ENCODE measurements at regions not wholly inside any gene's neighbourhood (a gene's known extent, or its start where the extent isn't known, plus 50 kb on each side); places are given as distances from the start of the nearest gene placed in this dataset.
"Not testable (repeated sequence)": the region's sequence is repeated elsewhere in the genome, so short reads cannot be mapped to it uniquely, and the experiment has no call there.

GRCh38 chr17:77628035-77628434 lies 330.5 kb upstream of the TNRC6C start:
- no CpG with 5 or more reads among the region's 2 CpGs for WGBS, 2 donors (ENCODE audit: extremely low coverage in 2 of 2, insufficient read length in 2 of 2, insufficient replicate concordance in 1 of 2)
- H2AFZ ChIP-seq (ENCODE audit: low read length): no peak overlapping the region
- no peak overlapping the region for H2BK120ac ChIP-seq (ENCODE audit: low read depth, low read length)
- H2BK5ac ChIP-seq (ENCODE audit: low read length): peak overlapping the region; percentile 8
- H3K27ac ChIP-seq (replicated peaks; ENCODE audit: low read length): no peak overlapping the region
- H3K14ac ChIP-seq (ENCODE audit: low read length): no peak overlapping the region
- no peak for DNase-seq (ENCODE audit: low spot score)
- H3K9me3 ChIP-seq (replicated peaks in 1 of 2; ENCODE audit: control insufficient read depth in 2 of 2, insufficient read depth in 1 of 2, low read depth in 1 of 2, low read length in 2 of 2): no peaks in the 10 kb centered on the region
- H3K4me1 ChIP-seq (ENCODE audit: control insufficient read depth in 2 of 2, insufficient read depth in 1 of 2, low read depth in 1 of 2, low read length in 2 of 2): no peaks in the 10 kb centered on the region
- no peak overlapping the region for H3K4me3 ChIP-seq (ENCODE audit: low read length in 2 of 2)
- no peak overlapping the region for H4K8ac ChIP-seq (ENCODE audit: low read depth, low read length)
- H3K4me2 ChIP-seq (ENCODE audit: insufficient read depth, low read length, poor library complexity, severe bottlenecking): no peak overlapping the region
- H3K18ac ChIP-seq (ENCODE audit: low read length): no peak overlapping the region
- H2AK5ac ChIP-seq (ENCODE audit: low read depth, low read length): no peak overlapping the region
- no peak overlapping the region for H3K9ac ChIP-seq (ENCODE audit: low read depth, low read length, poor library complexity)
- no peaks in the 10 kb centered on the region for H3K79me1 ChIP-seq (ENCODE audit: low read depth, low read length)
- no peak overlapping the region for H2BK15ac ChIP-seq (ENCODE audit: low read length)
- H3K36me3 ChIP-seq (replicated peaks in 1 of 2; ENCODE audit: control insufficient read depth in 2 of 2, insufficient read depth in 2 of 2, low read length in 2 of 2): no peaks in the 10 kb centered on the region
- H3K23ac ChIP-seq (ENCODE audit: low read depth, low read length, poor library complexity): no peak overlapping the region
- H4K91ac ChIP-seq (ENCODE audit: low read depth, low read length, poor library complexity): no peak overlapping the region
- no peak overlapping the region for H2BK12ac ChIP-seq (ENCODE audit: low read length)
- no peaks in the 10 kb centered on the region for H3K27me3 ChIP-seq (ENCODE audit: control insufficient read depth in 3 of 3, insufficient read depth in 3 of 3, low read depth in 1 of 3, low read length in 3 of 3)
- H3K4ac ChIP-seq (ENCODE audit: low read length): no peak overlapping the region

- H3K4me2 ChIP-seq (ENCODE audit: insufficient read depth, low read length, poor library complexity, severe bottlenecking); H3K36me3 ChIP-seq (replicated peaks in 1 of 2; ENCODE audit: control insufficient read depth in 2 of 2, insufficient read depth in 2 of 2, low read length in 2 of 2); H4K91ac ChIP-seq (ENCODE audit: low read depth, low read length, poor library complexity); H2BK5ac ChIP-seq (ENCODE audit: low read length); H3K14ac ChIP-seq (ENCODE audit: low read length); H2AK5ac ChIP-seq (ENCODE audit: low read depth, low read length); H2BK15ac ChIP-seq (ENCODE audit: low read length); H3K27me3 ChIP-seq (ENCODE audit: control insufficient read depth in 3 of 3, insufficient read depth in 3 of 3, low read depth in 1 of 3, low read length in 3 of 3); H3K9ac ChIP-seq (ENCODE audit: low read depth, low read length, poor library complexity); H4K8ac ChIP-seq (ENCODE audit: low read depth, low read length); H3K79me1 ChIP-seq (ENCODE audit: low read depth, low read length); H3K27ac ChIP-seq (replicated peaks; ENCODE audit: low read length); H3K18ac ChIP-seq (ENCODE audit: low read length); DNase-seq (ENCODE audit: low spot score); H3K4me3 ChIP-seq (ENCODE audit: low read length in 2 of 2); H2BK120ac ChIP-seq (ENCODE audit: low read depth, low read length); H3K23ac ChIP-seq (ENCODE audit: low read depth, low read length, poor library complexity); H2BK12ac ChIP-seq (ENCODE audit: low read length); H3K4me1 ChIP-seq (ENCODE audit: control insufficient read depth in 2 of 2, insufficient read depth in 1 of 2, low read depth in 1 of 2, low read length in 2 of 2); H3K4ac ChIP-seq (ENCODE audit: low read length); H3K9me3 ChIP-seq (replicated peaks in 1 of 2; ENCODE audit: control insufficient read depth in 2 of 2, insufficient read depth in 1 of 2, low read depth in 1 of 2, low read length in 2 of 2); H2AFZ ChIP-seq (ENCODE audit: low read length): not testable (repeated sequence)
- WGBS, 2 donors (ENCODE audit: extremely low coverage in 2 of 2, insufficient read length in 2 of 2, insufficient replicate concordance in 1 of 2): no CpG with 5 or more reads among the region's 2 CpGs
These were observed 329.2 kb upstream of the TNRC6C start for GRCh38 chr17:77629284-77629683.

DNA sequence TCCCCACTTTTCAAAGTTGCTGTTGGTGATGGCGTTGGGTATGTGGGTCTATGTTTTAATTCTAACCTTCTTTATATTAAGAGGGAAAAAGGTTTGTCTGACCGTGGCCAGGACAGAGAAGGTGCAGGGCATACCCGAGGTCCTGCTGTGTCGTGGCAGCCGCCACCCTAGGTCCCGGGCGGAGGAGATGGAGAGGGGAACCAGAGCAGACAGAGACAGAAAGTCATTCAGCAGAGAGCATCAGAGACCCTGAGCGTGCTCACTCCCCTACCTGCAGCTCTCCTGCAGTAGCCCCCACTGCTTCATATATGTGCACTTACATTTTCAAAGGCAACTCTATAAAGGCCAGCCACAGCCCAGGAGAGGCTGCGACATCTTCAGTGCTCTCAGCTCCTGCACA lies 327.2 kb upstream of the TNRC6C start:
- Histone ChIP-seq H3K4ac (ENCODE audit: low read length) (no peak overlapping the region), H2BK12ac (ENCODE audit: low read length) (peak overlapping the region; percentile 17), H3K27ac (replicated peaks; ENCODE audit: low read length) (no peak overlapping the region), H2BK5ac (ENCODE audit: low read length) (peak overlapping the region; percentile 69), H3K4me2 (ENCODE audit: insufficient read depth, low read length, poor library complexity, severe bottlenecking) (no peak overlapping the region), H3K36me3 (replicated peaks in 1 of 2; ENCODE audit: control insufficient read depth in 2 of 2, insufficient read depth in 2 of 2, low read length in 2 of 2) (no peaks in the 10 kb centered on the region), H2BK15ac (ENCODE audit: low read length) (no peak overlapping the region), H3K79me1 (ENCODE audit: low read depth, low read length) (no peaks in the 10 kb centered on the region), H3K18ac (ENCODE audit: low read length) (peak overlapping the region; percentile 35), H4K8ac (ENCODE audit: low read depth, low read length) (no peak overlapping the region), H2AK5ac (ENCODE audit: low read depth, low read length) (peak overlapping the region; percentile 61), H3K27me3 (ENCODE audit: control insufficient read depth in 3 of 3, insufficient read depth in 3 of 3, low read depth in 1 of 3, low read length in 3 of 3) (no peaks in the 10 kb centered on the region), H2AFZ (ENCODE audit: low read length) (no peak overlapping the region), H4K91ac (ENCODE audit: low read depth, low read length, poor library complexity) (no peak overlapping the region), H3K9ac (ENCODE audit: low read depth, low read length, poor library complexity) (no peak overlapping the region), H3K23ac (ENCODE audit: low read depth, low read length, poor library complexity) (no peak overlapping the region), H3K14ac (ENCODE audit: low read length) (peak overlapping the region; percentile 6), H3K9me3 (replicated peaks in 1 of 2; ENCODE audit: control insufficient read depth in 2 of 2, insufficient read depth in 1 of 2, low read depth in 1 of 2, low read length in 2 of 2) (peaks cover 0 to 2% of the 10 kb centered on the region in 2 donors), H3K4me3 (ENCODE audit: low read length in 2 of 2) (no peak overlapping the region), H2BK120ac (ENCODE audit: low read depth, low read length) (peak overlapping the region; percentile 40), H3K4me1 (ENCODE audit: control insufficient read depth in 2 of 2, insufficient read depth in 1 of 2, low read depth in 1 of 2, low read length in 2 of 2) (peaks cover 0 to 9% of the 10 kb centered on the region in 2 donors)
- no peak for DNase-seq (ENCODE audit: low spot score)
- WGBS, 2 donors (ENCODE audit: extremely low coverage in 2 of 2, insufficient read length in 2 of 2, insufficient replicate concordance in 1 of 2): no CpG with 5 or more reads among the region's 9 CpGs

- Histone ChIP-seq H3K36me3 (replicated peaks in 1 of 2; ENCODE audit: control insufficient read depth in 2 of 2, insufficient read depth in 2 of 2, low read length in 2 of 2) (no peaks in the 10 kb centered on the region), H3K4me2 (ENCODE audit: insufficient read depth, low read length, poor library complexity, severe bottlenecking) (no peak overlapping the region), H3K27ac (replicated peaks; ENCODE audit: low read length) (no peak overlapping the region), H3K4me1 (ENCODE audit: control insufficient read depth in 2 of 2, insufficient read depth in 1 of 2, low read depth in 1 of 2, low read length in 2 of 2) (peaks cover 4 to 15% of the 10 kb centered on the region in 2 donors), H2AK5ac (ENCODE audit: low read depth, low read length) (no peak overlapping the region), H3K23ac (ENCODE audit: low read depth, low read length, poor library complexity) (no peak overlapping the region), H3K14ac (ENCODE audit: low read length) (no peak overlapping the region), H4K8ac (ENCODE audit: low read depth, low read length) (no peak overlapping the region), H3K9ac (ENCODE audit: low read depth, low read length, poor library complexity) (no peak overlapping the region), H2BK15ac (ENCODE audit: low read length) (no peak overlapping the region), H3K4ac (ENCODE audit: low read length) (no peak overlapping the region), H3K27me3 (ENCODE audit: control insufficient read depth in 3 of 3, insufficient read depth in 3 of 3, low read depth in 1 of 3, low read length in 3 of 3) (no peaks in the 10 kb centered on the region), H4K91ac (ENCODE audit: low read depth, low read length, poor library complexity) (no peak overlapping the region), H2BK12ac (ENCODE audit: low read length) (no peak overlapping the region), H3K4me3 (ENCODE audit: low read length in 2 of 2) (no peak overlapping the region), H3K9me3 (replicated peaks in 1 of 2; ENCODE audit: control insufficient read depth in 2 of 2, insufficient read depth in 1 of 2, low read depth in 1 of 2, low read length in 2 of 2) (peaks cover 0 to 2% of the 10 kb centered on the region in 2 donors), H2BK5ac (ENCODE audit: low read length) (no peak overlapping the region), H3K18ac (ENCODE audit: low read length) (no peak overlapping the region), H3K79me1 (ENCODE audit: low read depth, low read length) (no peaks in the 10 kb centered on the region), H2AFZ (ENCODE audit: low read length) (no peak overlapping the region), H2BK120ac (ENCODE audit: low read depth, low read length) (no peak overlapping the region)
- no peak for DNase-seq (ENCODE audit: low spot score)
- WGBS, 2 donors (ENCODE audit: extremely low coverage in 2 of 2, insufficient read length in 2 of 2, insufficient replicate concordance in 1 of 2): no CpG with 5 or more reads among the region's 6 CpGs
These were observed 325.9 kb upstream of the TNRC6C start for GRCh38 chr17:77632619-77633018.
